ENCODE measurements at regions not wholly inside any gene's neighbourhood (a gene's known extent, or its start where the extent isn't known, plus 50 kb on each side); places are given as distances from the start of the nearest gene placed in this dataset.

DNA sequence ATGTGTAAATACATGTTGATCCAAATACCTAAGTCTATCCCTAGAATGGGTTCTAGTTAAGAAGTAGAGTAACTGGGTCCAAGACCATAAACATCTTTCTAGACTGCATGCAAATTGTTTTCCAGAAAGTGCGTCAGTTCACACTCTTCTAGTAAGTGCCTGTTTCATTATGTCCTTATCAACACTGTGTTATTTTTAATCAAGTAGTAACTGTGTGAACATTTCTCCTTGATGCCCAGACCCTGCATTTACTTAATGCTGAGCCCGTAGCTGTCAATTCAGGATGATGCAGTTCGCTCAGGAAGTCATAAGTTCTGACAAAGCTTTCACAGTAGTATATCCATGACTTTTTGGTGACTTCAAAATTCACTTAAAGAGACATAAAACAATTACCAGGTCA is 374.8 kb downstream of the OTUD1 start:
- TF ChIP-seq, protein P1, sequence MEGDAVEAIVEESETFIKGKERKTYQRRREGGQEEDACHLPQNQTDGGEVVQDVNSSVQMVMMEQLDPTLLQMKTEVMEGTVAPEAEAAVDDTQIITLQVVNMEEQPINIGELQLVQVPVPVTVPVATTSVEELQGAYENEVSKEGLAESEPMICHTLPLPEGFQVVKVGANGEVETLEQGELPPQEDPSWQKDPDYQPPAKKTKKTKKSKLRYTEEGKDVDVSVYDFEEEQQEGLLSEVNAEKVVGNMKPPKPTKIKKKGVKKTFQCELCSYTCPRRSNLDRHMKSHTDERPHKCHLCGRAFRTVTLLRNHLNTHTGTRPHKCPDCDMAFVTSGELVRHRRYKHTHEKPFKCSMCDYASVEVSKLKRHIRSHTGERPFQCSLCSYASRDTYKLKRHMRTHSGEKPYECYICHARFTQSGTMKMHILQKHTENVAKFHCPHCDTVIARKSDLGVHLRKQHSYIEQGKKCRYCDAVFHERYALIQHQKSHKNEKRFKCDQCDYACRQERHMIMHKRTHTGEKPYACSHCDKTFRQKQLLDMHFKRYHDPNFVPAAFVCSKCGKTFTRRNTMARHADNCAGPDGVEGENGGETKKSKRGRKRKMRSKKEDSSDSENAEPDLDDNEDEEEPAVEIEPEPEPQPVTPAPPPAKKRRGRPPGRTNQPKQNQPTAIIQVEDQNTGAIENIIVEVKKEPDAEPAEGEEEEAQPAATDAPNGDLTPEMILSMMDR (conservative IDR thresholded peaks at IDR 0.05; ENCODE audit: low read depth, low read length): no peak
- TF ChIP-seq EZH2 (IDR thresholded peaks at IDR 0.05; ENCODE audit: low read length, unreplicated experiment): no peak
- no peak for TF ChIP-seq EZH2phosphoT487 (IDR thresholded peaks at IDR 0.05; ENCODE audit: borderline replicate concordance, low read length)
